GM21447 (cell line): ENCODE measurements at regions not wholly inside any gene's neighbourhood (a gene's known extent, or its start where the extent isn't known, plus 50 kb on each side); places are given as distances from the start of the nearest gene placed in this dataset.

Experiments used
- ATAC-seq: cut with Tn5 transposase; IDR thresholded peaks from one replicate; pipeline ENCODE4 v1.9.1; 2021; ENCODE audit not compliant: unreplicated experiment

DNA sequence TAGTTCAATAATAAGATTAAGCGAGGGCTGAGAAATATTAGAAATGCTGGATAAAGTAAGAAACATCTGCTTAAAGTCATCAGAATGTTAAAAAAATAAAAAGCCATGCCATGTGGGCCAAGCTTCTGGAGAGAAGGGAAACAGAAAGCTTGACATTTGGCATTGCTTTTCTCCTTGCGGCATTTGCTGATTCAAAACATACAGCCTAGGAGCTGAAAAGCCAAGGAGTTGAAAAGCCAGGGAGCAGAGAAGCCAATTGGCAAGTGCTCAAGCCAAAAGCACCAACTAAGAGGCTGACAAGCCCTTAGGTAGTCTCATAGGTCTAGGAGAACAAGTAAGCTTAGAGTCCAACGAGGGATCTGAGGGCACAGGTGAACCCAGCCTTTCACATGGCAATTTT lies 754.3 kb downstream of the TLE4 start:
- ATAC-seq, result no peak

GRCh38 chr9:80320916-80321315 lies 749.2 kb downstream of the TLE4 start:
- ATAC-seq, result no peak

DNA sequence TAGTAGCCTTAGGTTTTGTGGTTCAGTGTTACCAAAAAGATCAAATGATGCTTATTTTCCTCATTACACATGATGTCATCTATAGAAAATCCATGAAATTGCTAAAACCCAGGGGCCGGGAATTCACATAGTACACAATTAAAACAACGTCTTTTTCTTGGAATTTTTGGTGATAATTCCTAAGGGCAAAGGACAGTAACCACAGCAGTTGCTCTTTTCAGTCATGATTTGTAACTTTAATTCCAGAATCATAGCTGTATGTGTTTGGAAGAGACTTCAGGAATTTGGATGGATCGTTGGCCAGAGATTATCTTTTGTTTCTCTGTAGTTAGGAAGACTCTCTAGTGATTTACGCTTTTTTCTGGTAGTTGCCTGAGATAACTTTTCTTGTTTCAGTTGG lies 748.7 kb downstream of the TLE4 start:
- ATAC-seq, result no peak

GRCh38 chr9:80305136-80305535 lies 733.4 kb downstream of the TLE4 start:
- ATAC-seq, result no peak

DNA sequence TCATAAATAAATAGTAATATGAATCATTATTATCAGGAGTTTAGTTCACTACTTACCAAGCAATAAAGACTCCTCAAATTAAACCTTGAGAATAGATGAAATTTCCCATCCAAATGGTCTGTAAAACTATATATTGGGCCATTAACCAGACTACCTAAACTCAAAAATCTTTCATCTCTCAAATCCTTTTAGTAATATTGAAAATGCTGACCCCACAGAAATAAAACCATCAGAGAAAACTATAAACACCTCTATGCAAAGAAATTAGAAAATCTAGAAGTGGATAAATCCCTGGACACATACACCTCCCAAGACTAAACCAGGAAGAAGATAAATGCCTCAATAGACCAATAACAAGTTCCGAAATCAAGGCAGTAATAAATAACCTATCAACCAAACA lies 723.2 kb downstream of the TLE4 start:
- no peak for ATAC-seq

- no peak for ATAC-seq
Observed at GRCh38 chr9:80294318-80294717, 722.6 kb downstream of the TLE4 start.

DNA sequence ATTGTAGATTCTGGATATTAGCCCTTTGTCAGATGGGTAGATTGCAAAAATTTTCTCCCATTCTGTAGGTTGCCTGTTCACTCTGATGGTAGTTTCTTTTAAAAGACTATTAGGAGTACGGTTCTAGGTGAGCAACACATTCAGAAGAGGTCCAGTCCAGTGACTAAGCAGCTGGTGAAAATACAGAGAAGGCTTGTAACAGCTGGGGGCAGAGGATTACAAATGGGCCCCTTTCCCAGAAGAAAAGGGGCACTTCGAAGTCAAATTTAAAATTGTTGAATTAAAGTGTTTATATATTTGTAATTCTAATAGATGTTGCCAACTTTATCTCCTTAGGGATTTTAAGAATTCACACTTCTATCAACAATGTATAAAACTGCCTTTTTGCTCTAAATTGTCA lies 720.5 kb downstream of the TLE4 start:
- ATAC-seq, result no peak

DNA sequence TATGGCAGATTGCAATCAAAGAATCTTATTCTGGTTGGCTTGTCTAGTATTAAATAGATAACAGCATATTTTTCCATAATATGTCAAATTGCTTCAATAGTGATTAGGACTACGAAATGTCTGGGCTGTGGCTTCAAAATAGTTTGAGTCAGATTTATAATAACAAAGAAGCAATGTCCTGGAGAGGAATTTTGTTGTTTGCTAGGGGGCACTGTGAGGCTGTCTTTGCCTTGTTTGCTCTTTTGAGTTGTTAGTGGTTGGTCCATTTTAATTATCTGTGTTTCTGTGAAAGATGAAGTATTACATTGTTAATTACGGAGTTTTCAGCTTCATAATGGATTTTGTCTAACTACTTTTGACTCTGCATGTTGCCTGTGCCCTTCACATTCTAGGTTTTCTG lies 713.6 kb downstream of the TLE4 start:
- no peak for ATAC-seq

DNA sequence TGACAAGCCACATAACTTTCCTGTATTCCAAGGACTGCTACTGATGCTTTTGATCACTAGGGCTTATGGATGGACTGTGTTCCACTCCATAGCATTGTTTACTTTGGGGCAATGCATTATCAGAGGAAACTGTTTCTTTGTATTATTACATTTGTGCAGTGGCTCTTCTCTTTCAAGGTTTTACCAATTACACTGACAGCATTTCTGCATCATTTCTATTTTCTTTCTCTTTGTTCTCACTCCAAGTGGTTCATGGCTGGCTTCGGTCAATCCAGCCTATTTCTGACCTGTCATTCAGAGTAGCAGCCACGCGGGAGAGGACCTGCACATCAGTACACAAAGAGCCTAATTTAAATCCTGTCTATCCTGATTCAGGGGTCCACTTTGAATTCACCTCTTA lies 711.0 kb downstream of the TLE4 start:
- ATAC-seq, result no peak

- no peak for ATAC-seq
Observed at GRCh38 chr9:80259079-80259478, 687.3 kb downstream of the TLE4 start.

DNA sequence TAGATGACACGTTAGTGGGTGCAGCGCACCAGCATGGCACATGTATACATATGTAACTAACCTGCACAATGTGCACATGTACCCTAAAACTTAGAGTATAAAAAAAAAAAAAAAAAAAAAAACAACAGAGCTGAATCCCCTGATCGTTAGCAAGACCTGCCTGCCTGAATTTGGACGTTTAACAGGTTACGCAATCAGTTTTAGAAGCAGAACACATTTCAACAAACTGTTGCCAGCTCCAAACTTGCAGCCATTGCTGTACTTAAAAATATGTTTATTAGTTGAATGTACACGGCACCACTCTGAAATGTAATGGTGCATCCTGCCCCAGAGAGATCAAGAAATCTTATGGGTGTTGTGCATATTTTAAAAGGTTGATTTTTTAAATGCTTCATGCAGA lies 680.0 kb downstream of the TLE4 start:
- ATAC-seq, result no peak

- no peak for ATAC-seq
Observed at GRCh38 chr9:80242022-80242421, 670.3 kb downstream of the TLE4 start.

DNA sequence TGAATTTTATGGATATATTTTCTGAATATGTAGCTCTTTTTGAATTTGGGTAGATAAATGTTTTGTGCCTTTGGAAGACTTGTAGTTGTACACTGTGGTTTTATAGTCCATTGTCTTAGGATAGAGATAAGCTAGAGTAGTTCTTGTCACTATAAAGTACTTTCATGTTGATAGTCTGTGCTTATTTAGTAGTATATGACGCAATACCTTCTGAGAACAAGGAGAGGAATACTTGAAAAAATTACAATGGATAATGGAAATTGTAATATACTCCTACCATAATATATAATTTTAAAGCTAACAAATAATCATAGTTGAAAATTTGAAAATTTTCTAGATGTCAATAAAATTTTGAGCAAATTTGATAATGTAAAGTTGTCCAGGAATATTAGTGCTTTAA lies 664.0 kb downstream of the TLE4 start:
- ATAC-seq, result no peak

- no peak for ATAC-seq
Observed at GRCh38 chr9:80233906-80234305, 662.1 kb downstream of the TLE4 start.

GRCh38 chr9:80233102-80233843 lies 661.5 kb downstream of the TLE4 start:
- no peak for ATAC-seq

GRCh38 chr9:80231318-80232236 lies 659.8 kb downstream of the TLE4 start:
- no peak for ATAC-seq

- no peak for ATAC-seq
Observed at GRCh38 chr9:80223897-80224296, 652.1 kb downstream of the TLE4 start.

DNA sequence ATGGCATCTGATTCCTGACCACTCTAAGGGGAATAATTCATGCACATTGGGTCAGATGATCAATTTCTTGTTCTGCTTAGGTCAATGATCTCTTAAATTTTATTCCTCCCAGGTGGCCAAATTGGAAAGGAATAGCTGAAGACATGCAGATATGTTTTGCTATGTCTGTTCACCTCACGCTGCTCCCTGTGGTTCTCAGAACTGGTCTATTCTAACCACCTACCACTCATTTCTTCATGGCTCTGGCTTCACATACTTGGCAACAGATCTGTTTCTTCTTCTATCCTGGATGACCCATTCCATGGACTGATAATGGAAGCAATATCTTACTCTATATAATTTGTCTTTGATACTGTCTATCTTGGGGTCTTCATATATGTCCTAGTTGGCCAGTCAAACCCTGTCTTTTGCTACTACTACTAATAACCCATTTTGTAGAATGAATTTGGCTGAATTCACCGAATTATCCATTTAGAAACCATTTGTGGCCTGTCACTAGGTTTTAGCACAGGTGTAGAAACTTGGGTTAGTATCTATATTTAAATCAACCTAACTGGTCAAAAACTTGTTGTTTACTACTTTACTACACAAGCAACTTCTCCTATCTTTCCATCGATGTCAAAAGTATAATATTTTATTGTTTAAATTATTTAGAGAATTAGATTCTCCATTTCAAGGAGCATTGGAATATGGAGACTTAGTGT lies 650.9 kb downstream of the TLE4 start:
- ATAC-seq, result no peak

DNA sequence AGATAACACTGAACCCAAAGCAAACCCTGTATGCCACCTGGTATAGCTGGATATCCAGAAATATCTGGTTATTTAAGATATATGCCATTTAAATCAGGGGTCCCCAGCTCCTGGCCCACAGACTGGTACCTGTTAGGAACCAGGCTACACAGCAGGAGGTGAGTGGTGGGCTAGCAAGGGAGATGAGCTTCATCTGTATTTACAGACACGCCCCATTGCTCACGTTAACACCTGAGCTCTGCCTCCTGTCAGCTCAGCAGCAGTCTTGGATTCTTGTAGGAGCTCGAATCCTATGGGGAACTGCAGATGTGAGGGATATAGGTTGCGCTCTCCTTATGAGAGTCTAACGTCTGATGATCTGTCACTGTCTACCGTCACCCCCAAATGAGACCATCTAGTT lies 646.6 kb downstream of the TLE4 start:
- ATAC-seq, result no peak

DNA sequence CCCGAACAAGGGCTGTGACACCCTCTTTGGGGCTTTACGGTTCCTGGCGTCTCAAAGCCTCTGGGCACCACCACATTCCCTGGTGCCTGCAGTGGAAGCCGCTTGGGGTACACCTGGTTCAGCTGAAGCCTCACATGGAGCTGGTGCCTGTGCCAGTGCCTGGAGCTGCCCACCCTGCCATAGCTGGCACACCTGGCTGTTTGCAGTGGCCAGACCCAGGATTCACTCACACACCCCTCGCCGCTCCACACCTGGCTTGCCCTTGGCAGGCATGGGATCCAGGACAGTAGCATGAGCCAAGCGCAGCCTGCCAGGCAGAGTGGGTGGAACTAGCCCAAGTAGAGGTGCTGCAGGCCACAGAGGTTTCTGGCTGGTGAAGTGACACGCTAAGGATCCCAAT lies 641.8 kb downstream of the TLE4 start:
- no peak for ATAC-seq

GRCh38 chr9:80208696-80209095 lies 636.9 kb downstream of the TLE4 start:
- ATAC-seq, result no peak

- no peak for ATAC-seq
Observed at GRCh38 chr9:80204054-80204453, 632.3 kb downstream of the TLE4 start.
